RWPE1 (cell line): ENCODE measurements at regions not wholly inside any gene's neighbourhood (a gene's known extent, or its start where the extent isn't known, plus 50 kb on each side); places are given as distances from the start of the nearest gene placed in this dataset.

Experiments
- CTCF ChIA-PET: fragments of 350-600 bp; sonication (Branson Sonifier 250); formaldehyde crosslinking; extraction: SDS; loops from one replicate; lab custom pipeline; 2021; lab: Yijun Ruan, JAX
- POLR2A ChIA-PET: fragments of 400-600 bp; formaldehyde crosslinking; extraction: SDS; loops from one replicate; lab custom pipeline; 2020; ENCODE audit warnings: antibody characterized with exemption; ENCODE audit not compliant: low non-redundant PET; lab: Yijun Ruan, JAX
- DNase-seq: peaks from one replicate; pipeline ENCODE4 v3.0.0; 2012; ENCODE audit warnings: low spot score
- H3K27ac ChIP-seq: fragments of 450-650 bp; 2 replicates; pipeline ENCODE4 v1.5.1; 2017
- TF ChIP-seq, protein P1 (sequence below): fragments of 450-650 bp; conservative IDR thresholded peaks from 2 replicates; pipeline ENCODE4 v1.5.1; 2017; ENCODE audit warnings: low read depth, mild to moderate bottlenecking

DNA sequence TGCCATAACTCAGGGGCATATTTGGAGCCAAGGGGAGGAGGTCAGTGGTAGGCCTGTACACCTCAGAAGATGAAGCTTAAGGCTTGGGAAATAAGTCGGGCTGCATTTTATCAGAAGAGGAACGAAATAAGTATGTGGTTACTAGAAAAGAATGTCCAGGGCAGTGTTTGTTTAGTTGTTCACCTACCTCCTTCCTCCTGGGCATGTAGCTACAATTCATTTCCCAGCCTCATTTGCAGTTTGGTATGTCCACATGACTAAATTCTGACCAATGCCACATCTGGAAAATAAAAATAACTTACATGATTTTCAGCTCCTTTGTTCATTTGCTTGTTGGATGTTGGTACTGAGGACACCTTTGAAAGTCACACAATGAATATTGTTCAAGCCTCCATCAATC, 294.5 kb upstream of the RGS17 start:
- no peak overlapping the region for H3K27ac ChIP-seq
- POLR2A ChIA-PET = no interaction called here
- CTCF ChIA-PET = no interaction called here
- TF ChIP-seq, protein P1, sequence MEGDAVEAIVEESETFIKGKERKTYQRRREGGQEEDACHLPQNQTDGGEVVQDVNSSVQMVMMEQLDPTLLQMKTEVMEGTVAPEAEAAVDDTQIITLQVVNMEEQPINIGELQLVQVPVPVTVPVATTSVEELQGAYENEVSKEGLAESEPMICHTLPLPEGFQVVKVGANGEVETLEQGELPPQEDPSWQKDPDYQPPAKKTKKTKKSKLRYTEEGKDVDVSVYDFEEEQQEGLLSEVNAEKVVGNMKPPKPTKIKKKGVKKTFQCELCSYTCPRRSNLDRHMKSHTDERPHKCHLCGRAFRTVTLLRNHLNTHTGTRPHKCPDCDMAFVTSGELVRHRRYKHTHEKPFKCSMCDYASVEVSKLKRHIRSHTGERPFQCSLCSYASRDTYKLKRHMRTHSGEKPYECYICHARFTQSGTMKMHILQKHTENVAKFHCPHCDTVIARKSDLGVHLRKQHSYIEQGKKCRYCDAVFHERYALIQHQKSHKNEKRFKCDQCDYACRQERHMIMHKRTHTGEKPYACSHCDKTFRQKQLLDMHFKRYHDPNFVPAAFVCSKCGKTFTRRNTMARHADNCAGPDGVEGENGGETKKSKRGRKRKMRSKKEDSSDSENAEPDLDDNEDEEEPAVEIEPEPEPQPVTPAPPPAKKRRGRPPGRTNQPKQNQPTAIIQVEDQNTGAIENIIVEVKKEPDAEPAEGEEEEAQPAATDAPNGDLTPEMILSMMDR = no peak
- DNase-seq = no peak

DNA sequence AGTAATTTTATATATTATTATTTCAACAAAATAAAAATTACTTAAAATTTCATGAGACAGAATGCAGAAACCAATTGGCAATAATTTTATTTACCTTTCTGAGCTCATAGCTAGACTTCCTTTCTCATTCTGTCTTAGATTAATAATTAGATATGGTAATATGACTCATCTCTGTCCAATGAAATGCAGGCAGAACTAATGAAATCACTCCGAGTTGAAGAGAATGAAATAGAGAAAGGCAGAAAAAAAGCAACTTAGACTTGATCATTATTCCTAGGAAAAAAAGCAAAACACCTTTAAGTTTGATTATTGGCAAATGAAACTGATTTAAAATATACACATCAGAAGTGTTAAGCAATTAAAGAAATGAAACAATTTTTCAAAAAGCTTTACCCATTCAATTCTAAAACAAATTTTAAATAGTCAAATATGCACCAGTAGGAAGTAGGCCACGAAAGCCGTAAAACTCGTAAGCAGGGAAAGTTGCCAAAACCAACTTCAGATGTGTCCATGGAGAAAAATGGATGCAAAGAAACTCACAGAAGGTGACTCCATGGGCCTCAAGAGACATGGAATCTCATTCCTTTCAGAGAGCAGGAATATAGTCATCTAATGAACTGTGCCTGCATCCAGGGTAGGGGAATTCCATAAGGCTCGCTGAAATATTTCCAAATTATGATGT, 293.8 kb upstream of the RGS17 start:
- no peak for DNase-seq
- H3K27ac ChIP-seq = no peak overlapping the region
- POLR2A ChIA-PET = no interaction called here
- TF ChIP-seq, protein P1 = no peak
- CTCF ChIA-PET = no interaction called here

DNA sequence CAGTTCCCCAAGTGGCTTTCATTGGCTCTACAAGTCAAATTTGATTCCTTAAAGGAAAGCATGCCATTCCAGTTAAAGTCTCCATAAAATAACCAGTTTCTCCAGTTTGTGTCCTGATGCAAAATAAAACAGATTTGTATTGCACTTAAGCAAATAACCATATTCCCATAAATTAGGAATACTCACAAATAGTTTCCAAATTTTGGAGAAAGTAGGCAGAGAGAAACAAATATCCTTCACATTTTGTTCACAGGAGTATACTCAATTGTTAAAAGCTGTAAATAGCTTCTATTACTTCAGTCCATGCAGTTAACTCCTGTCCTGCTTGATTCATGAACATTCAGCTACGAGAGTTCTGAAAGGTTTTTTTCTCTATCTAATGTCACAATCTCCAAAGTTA, 281.4 kb upstream of the RGS17 start:
- H3K27ac ChIP-seq = no peak overlapping the region
- ChIA-PET CTCF (no interaction called here), POLR2A (no interaction called here)
- DNase-seq = no peak
- TF ChIP-seq, protein P1 = no peak

DNA sequence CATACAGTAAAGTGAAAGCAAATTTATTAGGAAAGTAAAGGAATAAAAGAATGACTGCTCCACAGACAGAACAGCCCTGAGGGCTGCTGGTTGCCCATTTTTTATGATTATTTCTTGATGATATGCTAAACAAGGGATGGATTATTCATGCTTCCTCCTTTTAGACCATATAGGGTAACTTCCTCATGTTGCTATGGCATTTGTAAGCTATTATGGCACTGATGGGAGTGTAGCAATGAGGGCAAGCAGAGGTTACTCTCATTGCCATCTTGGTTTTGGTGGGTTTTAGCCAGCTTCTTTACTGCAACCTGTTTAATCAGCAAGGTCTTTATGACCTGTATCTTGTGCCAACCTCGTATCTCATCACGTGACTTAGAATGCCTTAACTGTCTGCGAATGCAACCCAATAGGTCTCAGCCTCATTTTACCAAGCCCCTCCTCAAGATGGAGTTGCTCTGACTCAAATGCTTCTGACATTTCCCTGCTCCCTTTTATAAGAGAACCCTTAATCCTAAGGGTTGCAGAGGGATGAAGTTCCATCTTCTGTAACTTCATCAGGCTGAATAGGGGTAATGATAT, 280.1 kb upstream of the RGS17 start:
- DNase-seq = no peak
- ChIA-PET POLR2A (no interaction called here), CTCF (no interaction called here)
- TF ChIP-seq, protein P1 = no peak
- H3K27ac ChIP-seq = no peak overlapping the region

DNA sequence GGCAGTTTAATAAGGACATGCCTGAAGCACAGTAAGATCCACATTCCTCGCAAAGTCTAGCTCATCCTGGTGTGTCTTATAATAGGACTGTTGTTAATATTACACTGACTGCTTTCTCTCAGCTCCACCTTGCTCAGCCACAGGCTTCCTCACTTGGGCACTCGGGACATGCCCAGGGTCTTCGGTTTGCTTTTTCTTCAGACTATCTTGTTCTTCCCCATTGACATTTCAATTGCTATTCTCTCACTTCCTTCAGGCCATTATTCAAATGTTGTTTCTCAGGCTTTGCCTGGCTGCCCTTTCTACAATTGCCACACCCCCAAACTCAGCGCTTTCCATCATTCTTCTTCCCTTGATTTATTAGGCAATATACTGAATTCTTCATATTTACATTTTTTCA, 274.8 kb upstream of the RGS17 start:
- no peak overlapping the region for H3K27ac ChIP-seq
- TF ChIP-seq, protein P1 = no peak
- CTCF ChIA-PET = no interaction called here
- POLR2A ChIA-PET = no interaction called here
- DNase-seq = no peak

DNA sequence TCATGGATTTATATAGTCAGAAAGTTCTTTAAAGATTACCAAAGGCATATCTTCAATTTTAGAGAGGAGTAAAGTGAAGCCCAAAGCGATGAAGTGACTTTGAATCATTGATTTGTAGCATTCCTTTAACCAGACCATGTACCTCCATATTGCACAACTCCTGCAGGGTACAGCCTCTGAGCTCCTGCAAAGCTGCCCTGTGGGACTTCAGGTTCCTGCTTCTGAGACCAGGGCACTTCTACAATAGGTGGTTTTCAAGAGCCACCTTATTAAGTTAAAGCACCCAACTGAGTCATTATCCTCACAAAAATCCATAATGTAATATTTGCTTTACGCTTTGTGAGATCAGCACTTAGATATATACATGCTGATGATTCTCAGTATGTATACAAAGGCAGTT, 270.7 kb upstream of the RGS17 start:
- DNase-seq = no peak
- CTCF ChIA-PET = no interaction called here
- TF ChIP-seq, protein P1 = no peak
- POLR2A ChIA-PET = no interaction called here
- H3K27ac ChIP-seq = no peak overlapping the region
